Testis (tissue), 2 donors: ENCODE measurements at regions not wholly inside any gene's neighbourhood (a gene's known extent, or its start where the extent isn't known, plus 50 kb on each side); places are given as distances from the start of the nearest gene placed in this dataset.

Source experiments
- DNase-seq: peaks from one replicate; pipeline ENCODE4 v3.0.0-alpha.2; 2019
- H3K27ac ChIP-seq, 2 donors: fragments of 200-600 bp; sonication (generic); one replicate each; pipeline ENCODE4 v1.5.1; 2019
- H3K27me3 ChIP-seq: fragments of 200-600 bp; sonication (generic); one replicate; pipeline ENCODE4 v1.5.1; 2019
- H3K36me3 ChIP-seq: fragments of 200-600 bp; sonication (generic); one replicate; pipeline ENCODE4 v1.5.1; 2017; ENCODE audit warnings: low read depth; ENCODE audit errors: missing control alignments
- H3K4me1 ChIP-seq: fragments of 200-600 bp; sonication (generic); one replicate; pipeline ENCODE4 v1.5.1; 2019
- H3K4me3 ChIP-seq, 2 donors: fragments of 200-600 bp; sonication (generic); one replicate each; pipeline ENCODE4 v1.5.1; 2017 to 2019
- H3K9me3 ChIP-seq: fragments of 200-600 bp; sonication (generic); one replicate; pipeline ENCODE4 v1.5.1; 2017
- CTCF ChIP-seq, 3 experiments: fragments of 450-650 bp in 2 of 3; fragments of 200-600 bp in 1 of 3; sonication (generic) in 1 of 3; IDR thresholded peaks; one replicate each; pipeline ENCODE4 v1.5.1; 2016 to 2019; ENCODE audit warnings: antibody characterized with exemption in 3 of 3, mild to moderate bottlenecking in 2 of 3, moderate library complexity in 1 of 3
- POLR2A ChIP-seq: fragments of 450-650 bp; IDR thresholded peaks from one replicate; pipeline ENCODE4 v1.6.1; 2017; ENCODE audit warnings: antibody characterized with exemption, mild to moderate bottlenecking, moderate library complexity
- WGBS, 2 donors: methylation state at CpG; one replicate each; pipeline ENCODE4 v1.1.5; 2018; 5-methylcytosine and 5-hydroxymethylcytosine counted together
- intact Hi-C: fragments of 100-400 bp; cut with DNase I; formaldehyde crosslinking; loops from one replicate; pipeline ENCODE4 v1.15.1; 2023; ENCODE audit warnings: low total_unique reads

- Histone ChIP-seq H3K4me1 (no peaks in the 10 kb centered on the region), H3K27ac (no peak overlapping the region), H3K4me3 (no peak overlapping the region), H3K27me3 (no peaks in the 10 kb centered on the region), H3K9me3 (no peaks in the 10 kb centered on the region), H3K36me3 (no peaks in the 10 kb centered on the region)
- TF ChIP-seq POLR2A (no peak), CTCF (IDR thresholded peaks at IDR 0.05) (no peak)
- intact Hi-C loops, result no loop called here
- 88 to 94% methylated on average over 4 of the region's 4 CpGs for WGBS, 2 donors
- no peak for DNase-seq
These were observed 721.4 kb downstream of the NSUN3 start for GRCh38 chr3:94784274-94784673.

GRCh38 chr3:94787066-94787465, 724.2 kb downstream of the NSUN3 start:
- H3K27ac ChIP-seq, result no peak overlapping the region
- intact Hi-C loops, result no loop called here
- no peaks in the 10 kb centered on the region for H3K4me1 ChIP-seq
- no peak for DNase-seq
- no peaks in the 10 kb centered on the region for H3K36me3 ChIP-seq
- no peak overlapping the region for H3K4me3 ChIP-seq
- H3K9me3 ChIP-seq, result no peaks in the 10 kb centered on the region
- no peak for TF ChIP-seq CTCF (IDR thresholded peaks at IDR 0.05)
- TF ChIP-seq POLR2A, result no peak
- no peaks in the 10 kb centered on the region for H3K27me3 ChIP-seq
- 71 to 79% methylated on average over 5 of the region's 5 CpGs for WGBS, 2 donors

- WGBS, 2 donors, result 25 to 29% methylated on average over 1 of the region's 1 CpG
- no peak for DNase-seq
- Histone ChIP-seq H3K27me3 (no peaks in the 10 kb centered on the region), H3K4me1 (no peaks in the 10 kb centered on the region), H3K4me3 (no peak overlapping the region), H3K9me3 (no peaks in the 10 kb centered on the region), H3K27ac (no peak overlapping the region), H3K36me3 (no peaks in the 10 kb centered on the region)
- intact Hi-C loops, result no loop called here
- TF ChIP-seq CTCF (IDR thresholded peaks at IDR 0.05), result no peak
These were observed 724.9 kb downstream of the NSUN3 start for GRCh38 chr3:94787734-94788270.

GRCh38 chr3:94794563-94794962, 731.7 kb downstream of the NSUN3 start:
- no peak overlapping the region for H3K4me3 ChIP-seq
- no peaks in the 10 kb centered on the region for H3K27me3 ChIP-seq
- no peaks in the 10 kb centered on the region for H3K36me3 ChIP-seq
- no peaks in the 10 kb centered on the region for H3K9me3 ChIP-seq
- TF ChIP-seq POLR2A (no peak), CTCF (IDR thresholded peaks at IDR 0.05) (no peak)
- intact Hi-C loops, result no loop called here
- no peak for DNase-seq
- H3K4me1 ChIP-seq, result no peaks in the 10 kb centered on the region
- H3K27ac ChIP-seq, result no peak overlapping the region

- TF ChIP-seq POLR2A, result no peak
- TF ChIP-seq CTCF (IDR thresholded peaks at IDR 0.05), result no peak
- H3K4me1 ChIP-seq, result no peaks in the 10 kb centered on the region
- H3K9me3 ChIP-seq, result no peaks in the 10 kb centered on the region
- intact Hi-C loops, result no loop called here
- H3K36me3 ChIP-seq, result no peaks in the 10 kb centered on the region
- H3K27ac ChIP-seq, result no peak overlapping the region
- no peaks in the 10 kb centered on the region for H3K27me3 ChIP-seq
- no peak overlapping the region for H3K4me3 ChIP-seq
- WGBS, 2 donors, result 90% methylated on average over 1 of the region's 1 CpG
- no peak for DNase-seq
These were observed 736.7 kb downstream of the NSUN3 start for GRCh38 chr3:94799420-94800060.
